A549 (cell line): ENCODE measurements at regions not wholly inside any gene's neighbourhood (a gene's known extent, or its start where the extent isn't known, plus 50 kb on each side); places are given as distances from the start of the nearest gene placed in this dataset.

Experiments used
- ATAC-seq, 2 experiments: fragments of 200-7000 bp in 1 of 2; fragments of >200 bp in 1 of 2; cut with Nextera tagmentation in 1 of 2; cut with Tn5 transposase in 1 of 2; 3 replicates each; pipeline versions ENCODE4 v1.8.0 to v1.9.1; 2018 to 2020; ENCODE audit warnings: mild to moderate bottlenecking in 1 of 2, moderate library complexity in 1 of 2
- CTCF ChIA-PET: fragments of 300-600 bp; sonication (Branson Sonifier 250); formaldehyde crosslinking; extraction: SDS; loops from one replicate; lab custom pipeline; 2021; ENCODE audit warnings: antibody characterized with exemption, inconsistent platforms; lab: Yijun Ruan, JAX
- POLR2A ChIA-PET: fragments of 350-600 bp; formaldehyde crosslinking; extraction: SDS; loops from one replicate; lab custom pipeline; 2021; ENCODE audit warnings: antibody characterized with exemption, inconsistent platforms; lab: Yijun Ruan, JAX
- DNase-seq, 2 experiments: peaks; one replicate each; pipeline versions ENCODE4 v3.0.0 to v3.0.0-alpha.2; 2011 to 2016; ENCODE audit warnings: low read depth in 1 of 2, low spot score in 1 of 2
- FAIRE-seq: peaks from 2 replicates; lab custom pipeline; 2011; peaks lifted over from hg19 to GRCh38; lab: Jason Lieb, UNC
- H3K27ac ChIP-seq, 2 experiments: fragments of >200 bp; sonication (Bioruptor Twin); formaldehyde crosslinking; 3 replicates each; pipeline ENCODE4 v1.5.1; 2016 to 2017
- H3K4me1 ChIP-seq: fragments of >200 bp; sonication (Bioruptor Twin); formaldehyde crosslinking; 3 replicates; pipeline ENCODE4 v1.6.1; 2016
- H3K4me2 ChIP-seq: fragments of >200 bp; sonication (Bioruptor Twin); formaldehyde crosslinking; 3 replicates; pipeline ENCODE4 v1.6.1; 2016
- H3K4me3 ChIP-seq: fragments of >200 bp; sonication (Bioruptor Twin); formaldehyde crosslinking; 3 replicates; pipeline ENCODE4 v1.5.1; 2016
- H3K9me3 ChIP-seq: fragments of >200 bp; sonication (Bioruptor Twin); formaldehyde crosslinking; 3 replicates; pipeline ENCODE4 v1.6.1; 2016
- ATOH8 ChIP-seq: fragments of 250-450 bp; sonication (Bioruptor Pico); IDR thresholded peaks from 2 replicates; pipeline ENCODE4 v1.5.0; 2020; ENCODE audit warnings: low read depth, mild to moderate bottlenecking, moderate library complexity
- BHLHE40 ChIP-seq: IDR thresholded peaks from 2 replicates; pipeline ENCODE4 v1.6.1; 2012; ENCODE audit warnings: low read depth, low read length, inconsistent platforms
- CHD4 ChIP-seq: fragments of 200-600 bp; sonication (generic); IDR thresholded peaks from 2 replicates; pipeline ENCODE4 v1.6.1; 2016; ENCODE audit warnings: antibody characterized with exemption, mild to moderate bottlenecking, borderline replicate concordance
- FOSB ChIP-seq: fragments of 250-450 bp; sonication (Bioruptor Pico); IDR thresholded peaks from 2 replicates; pipeline ENCODE4 v1.5.0; 2020; ENCODE audit warnings: mild to moderate bottlenecking, moderate library complexity
- FOSL2 ChIP-seq, 2 experiments: fragments of 450-650 bp in 1 of 2; fragments of >200 bp in 1 of 2; sonication (Bioruptor Twin) in 1 of 2; formaldehyde crosslinking; IDR thresholded peaks; 2 replicates each; pipeline versions ENCODE4 v1.5.0 to v1.6.1; 2016 to 2020; ENCODE audit warnings: mild to moderate bottlenecking in 1 of 2, moderate library complexity in 1 of 2
- GATA3 ChIP-seq: IDR thresholded peaks from 2 replicates; pipeline ENCODE4 v1.6.1; 2012; ENCODE audit warnings: borderline replicate concordance
- HDAC2 ChIP-seq: fragments of 200-600 bp; sonication (generic); IDR thresholded peaks from 2 replicates; pipeline ENCODE4 v1.6.1; 2016
- HOXB5 ChIP-seq: fragments of 250-450 bp; sonication (Bioruptor Pico); IDR thresholded peaks from 2 replicates; pipeline ENCODE4 v1.5.0; 2020; ENCODE audit warnings: mild to moderate bottlenecking, moderate library complexity
- JUN ChIP-seq, 2 experiments: fragments of >200 bp; sonication (Bioruptor Twin); formaldehyde crosslinking; IDR thresholded peaks; 2 replicates in 1 of 2; 3 replicates in 1 of 2; pipeline ENCODE4 v1.6.1; 2016 to 2017
- KDM5A ChIP-seq: fragments of 200-600 bp; sonication (generic); IDR thresholded peaks from 2 replicates; pipeline ENCODE4 v1.6.1; 2016; ENCODE audit warnings: antibody characterized with exemption, mild to moderate bottlenecking
- MAFK ChIP-seq: fragments of 450-650 bp; IDR thresholded peaks from 2 replicates; pipeline ENCODE4 v1.6.1; 2014; ENCODE audit not compliant: partially characterized antibody
- MAX ChIP-seq: IDR thresholded peaks from 2 replicates; pipeline ENCODE4 v1.6.1; 2012
- MYC ChIP-seq: IDR thresholded peaks from 2 replicates; pipeline ENCODE4 v1.6.1; 2012; ENCODE audit warnings: mild to moderate bottlenecking, inconsistent platforms, low read length, improper control_type of control experiment, borderline replicate concordance
- POLR2AphosphoS2 ChIP-seq: conservative IDR thresholded peaks from 2 replicates; pipeline ENCODE4 v1.6.1; 2012; ENCODE audit warnings: low read length, improper control_type of control experiment, inconsistent platforms
- REST ChIP-seq: fragments of 200-600 bp; sonication (generic); IDR thresholded peaks from 2 replicates; pipeline ENCODE4 v1.6.1; 2016; ENCODE audit warnings: antibody characterized with exemption, mild to moderate bottlenecking, moderate library complexity
- SREBF2 ChIP-seq: fragments of 450-650 bp; IDR thresholded peaks from 2 replicates; pipeline ENCODE4 v1.6.1; 2014; ENCODE audit warnings: mild to moderate bottlenecking, moderate library complexity
- TFCP2L1 ChIP-seq: fragments of 250-450 bp; sonication (Bioruptor Pico); IDR thresholded peaks from 2 replicates; pipeline ENCODE4 v1.5.0; 2021; ENCODE audit warnings: mild to moderate bottlenecking
- WGBS: methylation state at CpG from one replicate; pipeline ENCODE4 v1.1.6; 2017; ENCODE audit errors: missing lambda C conversion rate; 5-methylcytosine and 5-hydroxymethylcytosine counted together
- TF ChIP-seq, protein P1 (sequence below): IDR thresholded peaks from 2 replicates; pipeline ENCODE4 v1.6.1; 2012; ENCODE audit warnings: low read depth, borderline replicate concordance

GRCh38 chr13:74032325-74032724 is 101.9 kb downstream of the KLF12 start:
- TF ChIP-seq MAX, result no peak
- TF ChIP-seq BHLHE40, result no peak
- no peak for TF ChIP-seq GATA3
- TF ChIP-seq SREBF2, result no peak
- TF ChIP-seq, all 56 proteins: peak for 0
- Histone ChIP-seq H3K4me3 (no peak overlapping the region), H3K27ac (no peak overlapping the region), H3K4me1 (no peaks in the 10 kb centered on the region), H3K4me2 (no peak overlapping the region), H3K9me3 (no peaks in the 10 kb centered on the region)
- ChIA-PET POLR2A (no interaction called here), CTCF (no interaction called here)
- 82% methylated on average over 4 of the region's 4 CpGs for WGBS
- DNase-seq (no peak), ATAC-seq (no peak), FAIRE-seq (no peak)

DNA sequence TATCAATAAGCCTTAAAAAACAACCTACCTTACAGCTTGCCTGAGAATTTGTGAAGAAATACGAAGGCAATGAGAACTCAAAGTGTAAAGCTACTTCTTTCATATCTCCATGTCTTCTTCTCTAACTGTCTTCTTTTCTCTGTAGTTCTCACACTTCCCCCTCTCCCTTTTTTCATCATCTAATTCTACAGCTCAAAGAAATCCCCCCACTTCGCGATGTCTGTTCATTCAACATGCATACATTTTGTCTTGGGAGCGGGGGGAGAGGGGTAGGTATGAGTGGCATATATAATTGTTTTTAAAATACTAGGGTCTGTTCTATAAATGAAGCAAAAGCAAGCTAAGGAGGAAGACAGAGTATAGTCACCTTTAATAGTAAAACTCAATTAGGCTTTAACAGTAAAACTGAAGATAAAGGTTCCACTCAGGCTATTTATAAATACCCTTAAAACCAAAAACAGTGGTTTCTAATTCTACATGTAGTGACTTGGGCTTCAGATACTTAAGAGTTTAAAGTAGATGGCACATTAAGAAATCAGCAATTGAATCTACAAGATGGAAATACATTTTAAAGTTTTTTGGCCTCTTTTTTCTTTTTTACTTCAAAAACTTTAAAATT is 106.9 kb downstream of the KLF12 start:
- ATAC-seq, result no peak

GRCh38 chr13:74026753-74027152 is 107.5 kb downstream of the KLF12 start:
- no peak for FAIRE-seq
- WGBS, result 35% methylated on average over 4 of the region's 4 CpGs

More for the DNA sequence above, 106.9 kb downstream of the KLF12 start:
- no peak overlapping the region for H3K27ac ChIP-seq
- no peak for FAIRE-seq
- TF ChIP-seq FOSB (CRISPR knock-in tag), result no peak
- TF ChIP-seq TFCP2L1, result no peak
- TF ChIP-seq, all 56 proteins: peak for 0
- POLR2A ChIA-PET, result no interaction called here
- H3K4me3 ChIP-seq, result no peak overlapping the region
- no peaks in the 10 kb centered on the region for H3K9me3 ChIP-seq
- H3K4me2 ChIP-seq, result no peak overlapping the region
- H3K4me1 ChIP-seq, result no peaks in the 10 kb centered on the region
- CTCF ChIA-PET, result no interaction called here
- no peak for DNase-seq
- 81% methylated on average over 4 of the region's 4 CpGs for WGBS

More at GRCh38 chr13:74026753-74027152, 107.5 kb downstream of the KLF12 start:
- TF ChIP-seq POLR2AphosphoS2, result no peak
- no peak for TF ChIP-seq MAFK
- TF ChIP-seq, protein P1, sequence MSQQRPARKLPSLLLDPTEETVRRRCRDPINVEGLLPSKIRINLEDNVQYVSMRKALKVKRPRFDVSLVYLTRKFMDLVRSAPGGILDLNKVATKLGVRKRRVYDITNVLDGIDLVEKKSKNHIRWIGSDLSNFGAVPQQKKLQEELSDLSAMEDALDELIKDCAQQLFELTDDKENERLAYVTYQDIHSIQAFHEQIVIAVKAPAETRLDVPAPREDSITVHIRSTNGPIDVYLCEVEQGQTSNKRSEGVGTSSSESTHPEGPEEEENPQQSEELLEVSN, result no peak
- TF ChIP-seq HOXB5 (CRISPR knock-in tag), result no peak
- no peak for TF ChIP-seq REST
- no peak for TF ChIP-seq ATOH8 (CRISPR knock-in tag)
- TF ChIP-seq FOSL2 (IDR thresholded peaks at IDR 0.05), result no peak
- no peak for TF ChIP-seq FOSL2 (CRISPR knock-in tag; IDR thresholded peaks at IDR 0.05)
- no peak for TF ChIP-seq HDAC2
- TF ChIP-seq KDM5A, result no peak
- TF ChIP-seq CHD4, result no peak
- TF ChIP-seq MYC, result no peak
- no peak for TF ChIP-seq JUN (IDR thresholded peaks at IDR 0.05)
- Histone ChIP-seq H3K4me2 (no peak overlapping the region), H3K4me3 (no peak overlapping the region), H3K27ac (no peak overlapping the region), H3K9me3 (no peaks in the 10 kb centered on the region), H3K4me1 (no peaks in the 10 kb centered on the region)
- no peak for ATAC-seq
- DNase-seq, result no peak
- POLR2A ChIA-PET, result no interaction called here
- CTCF ChIA-PET, result no interaction called here
